HEK293 (cell line): ENCODE measurements at regions not wholly inside any gene's neighbourhood (a gene's known extent, or its start where the extent isn't known, plus 50 kb on each side); places are given as distances from the start of the nearest gene placed in this dataset.

Experiments
- TCF7L2 ChIP-seq: IDR thresholded peaks from 2 replicates; pipeline ENCODE4 v1.6.1; 2011; ENCODE audit warnings: low read depth, mild to moderate bottlenecking, inconsistent platforms, low read length, moderate library complexity, borderline replicate concordance
- ZNF138 ChIP-seq: fragments of 450-650 bp; formaldehyde crosslinking; IDR thresholded peaks from 2 replicates; pipeline ENCODE4 v1.5.1; 2016; ENCODE audit warnings: missing biosample characterization, missing genetic modification characterization, borderline replicate concordance
- ZNF169 ChIP-seq: fragments of 450-650 bp; formaldehyde crosslinking; IDR thresholded peaks from 2 replicates; pipeline ENCODE4 v1.5.1; 2016; ENCODE audit warnings: missing biosample characterization, missing genetic modification characterization
- ZNF24 ChIP-seq: fragments of 450-650 bp; formaldehyde crosslinking; IDR thresholded peaks from 2 replicates; pipeline ENCODE4 v1.5.1; 2016; ENCODE audit warnings: missing biosample characterization, missing genetic modification characterization
- ZNF354C ChIP-seq: fragments of 450-650 bp; formaldehyde crosslinking; IDR thresholded peaks from 2 replicates; pipeline ENCODE4 v1.5.1; 2016; ENCODE audit warnings: missing biosample characterization, missing genetic modification characterization, low read depth, borderline replicate concordance
- ZNF670 ChIP-seq: fragments of 450-650 bp; formaldehyde crosslinking; IDR thresholded peaks from 2 replicates; pipeline ENCODE4 v1.5.1; 2016; ENCODE audit warnings: missing biosample characterization, missing genetic modification characterization, low read depth
- TF ChIP-seq, protein P1 (sequence below): fragments of 450-650 bp; formaldehyde crosslinking; IDR thresholded peaks from 2 replicates; pipeline ENCODE4 v1.5.1; 2016; ENCODE audit warnings: missing biosample characterization, missing genetic modification characterization

DNA sequence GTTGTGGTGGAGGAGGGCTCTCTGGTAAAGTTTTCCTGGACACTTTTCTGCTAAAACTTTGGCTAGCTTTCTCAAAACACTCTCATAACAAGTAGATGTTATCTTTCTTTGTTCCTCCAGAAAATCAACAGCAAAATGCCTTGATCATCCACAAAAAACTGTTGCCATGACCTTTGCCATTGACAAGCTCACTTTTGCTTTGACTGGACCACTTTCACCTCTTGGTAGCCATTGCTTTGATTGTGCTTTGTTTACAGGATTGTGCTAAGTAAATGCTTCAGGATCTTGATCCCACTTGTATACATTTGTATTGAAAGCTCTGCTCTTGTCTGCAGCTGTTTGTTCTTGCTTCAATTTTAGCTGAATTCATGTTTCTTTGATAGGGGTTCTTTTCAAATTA, 143.9 kb upstream of the NR3C1 start:
- TF ChIP-seq, protein P1, sequence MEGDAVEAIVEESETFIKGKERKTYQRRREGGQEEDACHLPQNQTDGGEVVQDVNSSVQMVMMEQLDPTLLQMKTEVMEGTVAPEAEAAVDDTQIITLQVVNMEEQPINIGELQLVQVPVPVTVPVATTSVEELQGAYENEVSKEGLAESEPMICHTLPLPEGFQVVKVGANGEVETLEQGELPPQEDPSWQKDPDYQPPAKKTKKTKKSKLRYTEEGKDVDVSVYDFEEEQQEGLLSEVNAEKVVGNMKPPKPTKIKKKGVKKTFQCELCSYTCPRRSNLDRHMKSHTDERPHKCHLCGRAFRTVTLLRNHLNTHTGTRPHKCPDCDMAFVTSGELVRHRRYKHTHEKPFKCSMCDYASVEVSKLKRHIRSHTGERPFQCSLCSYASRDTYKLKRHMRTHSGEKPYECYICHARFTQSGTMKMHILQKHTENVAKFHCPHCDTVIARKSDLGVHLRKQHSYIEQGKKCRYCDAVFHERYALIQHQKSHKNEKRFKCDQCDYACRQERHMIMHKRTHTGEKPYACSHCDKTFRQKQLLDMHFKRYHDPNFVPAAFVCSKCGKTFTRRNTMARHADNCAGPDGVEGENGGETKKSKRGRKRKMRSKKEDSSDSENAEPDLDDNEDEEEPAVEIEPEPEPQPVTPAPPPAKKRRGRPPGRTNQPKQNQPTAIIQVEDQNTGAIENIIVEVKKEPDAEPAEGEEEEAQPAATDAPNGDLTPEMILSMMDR (tag by site-specific recombination), result no peak
- TF ChIP-seq ZNF138 (tag by site-specific recombination) (no peak), ZNF670 (tag by site-specific recombination) (no peak), ZNF169 (tag by site-specific recombination) (no peak), TCF7L2 (no peak), ZNF24 (tag by site-specific recombination) (no peak), ZNF354C (tag by site-specific recombination) (no peak)
